OCI-LY7 (cell line): ENCODE measurements at regions not wholly inside any gene's neighbourhood (a gene's known extent, or its start where the extent isn't known, plus 50 kb on each side); places are given as distances from the start of the nearest gene placed in this dataset.

ENCODE experiments used
- BruUV-seq: library from RNA; stranded (reverse); fragments of 400-500 nt; replicated peaks from 2 replicates; lab custom pipeline; 2021; lab: Mats Ljungman, UMichigan
- CTCF ChIA-PET: fragments of 300-600 bp; sonication (Branson Sonifier 250); formaldehyde crosslinking; loops from one replicate; lab custom pipeline; 2022; ENCODE audit warnings: antibody characterized with exemption; ENCODE audit not compliant: unreplicated experiment; lab: Charles Lee
- POLR2A ChIA-PET: fragments of 300-600 bp; sonication (Branson Sonifier 250); formaldehyde crosslinking; loops from one replicate; lab custom pipeline; 2022; ENCODE audit warnings: antibody characterized with exemption; lab: Charles Lee
- DNase-seq: peaks from one replicate; pipeline ENCODE4 v3.0.0-alpha.2; 2015; ENCODE audit warnings: low spot score
- H2AFZ ChIP-seq: fragments of 200-600 bp; sonication (generic), shearing (Covaris generic); 2 replicates; pipeline ENCODE4 v1.6.1; 2014; ENCODE audit warnings: mild to moderate bottlenecking, antibody characterized with exemption, low read length, moderate library complexity
- H3K27ac ChIP-seq: fragments of 200-600 bp; sonication (generic); 2 replicates; pipeline ENCODE4 v1.5.1; 2014; ENCODE audit warnings: mixed run types, low read depth, mild to moderate bottlenecking, moderate library complexity, low read length, inconsistent platforms; ENCODE audit not compliant: poor library complexity, severe bottlenecking
- H3K36me3 ChIP-seq: fragments of 200-600 bp; sonication (generic); 2 replicates; pipeline ENCODE4 v1.6.1; 2014; ENCODE audit warnings: mild to moderate bottlenecking, antibody characterized with exemption, low read length, moderate library complexity, mixed read lengths; ENCODE audit not compliant: insufficient read depth
- H3K4me1 ChIP-seq: fragments of 200-600 bp; sonication (generic); 2 replicates; pipeline ENCODE4 v1.5.1; 2014; ENCODE audit warnings: mild to moderate bottlenecking, low read length; ENCODE audit not compliant: insufficient read depth, poor library complexity, severe bottlenecking
- H3K4me2 ChIP-seq: fragments of 200-600 bp; sonication (generic); 2 replicates; pipeline ENCODE4 v1.6.1; 2014; ENCODE audit warnings: mild to moderate bottlenecking, low read length
- H3K4me3 ChIP-seq: fragments of 200-600 bp; sonication (generic); 2 replicates; pipeline ENCODE4 v1.5.1; 2014; ENCODE audit warnings: mild to moderate bottlenecking, low read depth, low read length; ENCODE audit not compliant: poor library complexity, severe bottlenecking
- H3K79me2 ChIP-seq: fragments of 200-600 bp; sonication (generic); 2 replicates; pipeline ENCODE4 v1.6.1; 2016; ENCODE audit warnings: low read depth, mild to moderate bottlenecking, low read length, moderate library complexity, mixed read lengths; ENCODE audit not compliant: insufficient read depth
- H3K9me2 ChIP-seq: fragments of 200-600 bp; sonication (generic); 2 replicates; pipeline ENCODE4 v1.6.1; 2016; ENCODE audit warnings: mild to moderate bottlenecking, low read length, mixed read lengths; ENCODE audit not compliant: insufficient read depth
- H3K9me3 ChIP-seq: fragments of 200-600 bp; sonication (generic); 2 replicates; pipeline ENCODE4 v1.6.1; 2014; ENCODE audit warnings: mild to moderate bottlenecking, mixed run types, low read length, mixed read lengths
- H4K20me1 ChIP-seq: fragments of 200-600 bp; sonication (generic); 2 replicates; pipeline ENCODE4 v1.6.1; 2014; ENCODE audit warnings: mild to moderate bottlenecking, antibody characterized with exemption, low read length, moderate library complexity, mixed read lengths; ENCODE audit not compliant: insufficient read depth
- CTCF ChIP-seq: fragments of 200-600 bp; sonication (generic); conservative IDR thresholded peaks from 2 replicates; pipeline ENCODE4 v1.5.1; 2014; ENCODE audit warnings: mild to moderate bottlenecking, antibody characterized with exemption, low read length, moderate library complexity, mixed read lengths
- EZH2phosphoT487 ChIP-seq: fragments of 200-600 bp; sonication (generic); IDR thresholded peaks from 2 replicates; pipeline ENCODE4 v1.6.1; 2018; ENCODE audit warnings: low read depth, borderline replicate concordance, mild to moderate bottlenecking, mixed run types, antibody characterized with exemption, low read length, moderate library complexity, mixed read lengths
- intact Hi-C: fragments of 100-400 bp; cut with micrococcal nuclease; formaldehyde crosslinking; loops from one replicate; pipeline ENCODE4 v1.10.0; 2022; ENCODE audit not compliant: unreplicated experiment

GRCh38 chr16:21339941-21340340 lies 61.9 kb upstream of the CRYM start:
- no peaks in the 10 kb centered on the region for H3K4me1 ChIP-seq
- H3K4me3 ChIP-seq: no peak overlapping the region
- H3K9me2 ChIP-seq: no peaks in the 10 kb centered on the region
- no peak for TF ChIP-seq EZH2phosphoT487
- TF ChIP-seq CTCF: no peak
- peaks cover 28% of the 10 kb centered on the region for H3K36me3 ChIP-seq
- H3K79me2 ChIP-seq: no peaks in the 10 kb centered on the region
- no peak overlapping the region for H3K27ac ChIP-seq
- no peaks in the 10 kb centered on the region for H4K20me1 ChIP-seq
- H3K4me2 ChIP-seq: no peak overlapping the region
- intact Hi-C loops: no loop called here
- ChIA-PET CTCF (no interaction called here), POLR2A (no interaction called here)
- H2AFZ ChIP-seq: no peak overlapping the region
- DNase-seq: no peak
- BruUV-seq: no TSS peak
- H3K9me3 ChIP-seq: no peaks in the 10 kb centered on the region

GRCh38 chr16:21339269-21339641 lies 61.2 kb upstream of the CRYM start:
- ChIA-PET CTCF (no interaction called here), POLR2A (no interaction called here)
- Histone ChIP-seq H3K9me3 (no peaks in the 10 kb centered on the region), H4K20me1 (no peaks in the 10 kb centered on the region), H3K36me3 (peaks cover 33% of the 10 kb centered on the region), H3K4me2 (no peak overlapping the region), H3K9me2 (no peaks in the 10 kb centered on the region), H3K4me3 (no peak overlapping the region), H3K27ac (no peak overlapping the region), H3K79me2 (no peaks in the 10 kb centered on the region), H2AFZ (no peak overlapping the region), H3K4me1 (no peaks in the 10 kb centered on the region)
- no TSS peak for BruUV-seq
- intact Hi-C loops: no loop called here
- no peak for DNase-seq
- TF ChIP-seq EZH2phosphoT487: no peak
- TF ChIP-seq CTCF: no peak

GRCh38 chr16:21338537-21339268 lies 60.6 kb upstream of the CRYM start:
- Histone ChIP-seq H3K4me3 (no peak overlapping the region), H3K27ac (no peak overlapping the region), H3K79me2 (no peaks in the 10 kb centered on the region), H4K20me1 (no peaks in the 10 kb centered on the region), H3K4me2 (no peak overlapping the region), H3K9me2 (no peaks in the 10 kb centered on the region), H2AFZ (no peak overlapping the region), H3K4me1 (no peaks in the 10 kb centered on the region), H3K9me3 (no peaks in the 10 kb centered on the region), H3K36me3 (peaks cover 33% of the 10 kb centered on the region)
- intact Hi-C loops: no loop called here
- no peak for TF ChIP-seq EZH2phosphoT487
- TF ChIP-seq CTCF: no peak
- DNase-seq: no peak
- ChIA-PET POLR2A (no interaction called here), CTCF (no interaction called here)
- no TSS peak for BruUV-seq
